Hematopoietic multipotent progenitor cell treated with erythropoietin and hydrocortisone succinate and interleukin-3 and kit ligand, for 6 days (in vitro differentiated cells): ENCODE measurements at regions not wholly inside any gene's neighbourhood (a gene's known extent, or its start where the extent isn't known, plus 50 kb on each side); places are given as distances from the start of the nearest gene placed in this dataset.

Experiments
- DNase-seq: peaks from one replicate; pipeline ENCODE4 v3.0.0-alpha.2; 2015

DNA sequence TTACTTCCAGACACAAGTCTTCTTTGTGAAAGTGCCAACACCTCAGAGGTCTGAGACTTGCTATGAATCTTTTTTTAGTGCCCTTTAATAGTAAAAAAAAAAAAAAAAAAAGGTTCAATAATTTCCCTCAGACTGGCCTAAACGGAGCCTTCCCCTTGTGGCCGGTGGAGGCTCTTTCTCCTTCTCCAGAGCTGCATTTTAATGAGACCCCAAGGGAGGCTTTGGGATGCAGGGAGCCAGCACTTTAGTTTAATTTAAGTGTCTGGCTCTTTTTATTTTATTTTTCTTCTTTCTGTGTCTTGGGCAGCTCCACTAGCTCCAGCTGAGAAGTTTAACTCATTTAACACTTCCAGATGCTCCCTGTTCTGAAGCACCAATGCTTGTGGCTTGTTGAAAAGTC lies 67.8 kb upstream of the MAPK4 start:
- DNase-seq = no peak

DNA sequence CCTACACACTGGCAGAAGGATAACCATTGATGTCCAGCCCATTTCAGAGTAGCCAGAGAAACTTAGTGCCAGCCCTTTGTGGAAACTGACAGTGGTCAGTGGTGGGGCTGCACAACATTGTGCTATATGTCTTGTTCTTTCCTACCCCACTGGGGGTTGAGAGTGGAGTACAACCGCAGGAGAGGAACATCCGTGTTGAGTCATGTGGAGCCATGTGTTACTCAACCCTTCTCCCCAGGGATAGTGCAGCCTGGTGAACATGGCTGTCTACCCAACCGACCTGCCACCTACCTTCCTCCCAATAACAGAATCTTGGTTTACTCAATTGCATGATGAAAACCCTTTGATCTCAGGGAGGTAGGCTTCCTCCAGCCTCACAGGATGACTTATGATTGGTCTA lies 65.3 kb upstream of the MAPK4 start:
- no peak for DNase-seq

DNA sequence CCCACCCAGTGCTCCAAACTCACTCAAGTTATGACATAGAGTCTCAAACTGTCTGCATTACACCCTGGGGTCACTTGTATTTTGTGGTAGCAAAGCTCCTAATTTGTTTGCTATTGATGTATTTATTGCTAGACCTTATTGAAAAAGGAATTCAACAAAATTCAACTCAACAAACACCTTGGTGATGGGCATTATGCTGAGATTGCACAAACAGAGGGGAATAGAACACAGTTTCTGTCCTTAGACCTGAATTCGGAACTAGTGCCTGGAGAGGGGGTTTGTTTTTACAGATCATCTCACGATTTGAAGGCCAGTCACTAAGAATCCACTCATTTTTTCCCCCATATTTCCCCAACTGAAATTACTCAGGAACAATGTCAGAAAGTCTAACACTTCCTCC lies 53.5 kb upstream of the MAPK4 start:
- no peak for DNase-seq

DNA sequence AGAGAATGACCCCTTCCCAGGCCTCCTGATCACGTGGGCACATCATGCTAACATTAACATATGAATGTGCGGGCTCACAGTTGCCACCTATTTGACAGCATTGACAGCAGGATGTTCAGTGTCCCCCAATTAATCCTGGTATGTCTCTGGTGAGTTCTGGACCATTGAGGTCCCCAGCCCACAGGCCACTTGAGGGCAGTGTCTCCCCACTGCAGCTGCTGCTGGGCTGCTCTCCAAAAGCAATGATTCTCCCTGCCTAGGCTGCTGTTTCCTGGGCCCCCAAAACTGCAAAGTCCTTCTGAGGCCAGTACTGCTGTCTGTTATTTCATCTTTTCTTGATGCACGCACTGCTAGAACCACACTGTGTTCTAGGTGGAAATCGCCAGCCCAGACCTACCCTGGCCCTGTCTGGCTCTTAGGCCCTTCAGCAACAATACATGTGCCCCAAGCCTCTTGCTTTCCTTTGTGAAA lies 52.7 kb upstream of the MAPK4 start:
- DNase-seq = peak; percentile 35

DNA sequence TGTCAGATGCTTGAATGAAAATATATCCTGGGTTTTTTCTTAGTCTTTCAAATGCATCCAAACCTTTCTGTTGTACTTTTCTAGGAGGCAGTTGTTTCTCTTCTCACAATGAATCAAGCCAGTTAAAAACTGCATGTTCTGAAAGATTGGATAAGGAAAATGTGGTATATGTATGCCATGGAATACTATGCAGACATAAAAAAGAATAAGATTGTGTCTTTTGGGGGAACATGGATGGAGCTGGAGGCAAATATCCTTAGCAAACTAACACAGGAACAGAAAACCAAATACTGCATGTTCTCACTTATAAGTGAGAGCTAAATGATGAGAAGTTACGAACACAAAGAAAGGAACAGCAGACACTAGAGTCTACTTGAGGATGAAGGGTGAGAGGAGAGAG lies 51.7 kb upstream of the MAPK4 start:
- no peak for DNase-seq

DNA sequence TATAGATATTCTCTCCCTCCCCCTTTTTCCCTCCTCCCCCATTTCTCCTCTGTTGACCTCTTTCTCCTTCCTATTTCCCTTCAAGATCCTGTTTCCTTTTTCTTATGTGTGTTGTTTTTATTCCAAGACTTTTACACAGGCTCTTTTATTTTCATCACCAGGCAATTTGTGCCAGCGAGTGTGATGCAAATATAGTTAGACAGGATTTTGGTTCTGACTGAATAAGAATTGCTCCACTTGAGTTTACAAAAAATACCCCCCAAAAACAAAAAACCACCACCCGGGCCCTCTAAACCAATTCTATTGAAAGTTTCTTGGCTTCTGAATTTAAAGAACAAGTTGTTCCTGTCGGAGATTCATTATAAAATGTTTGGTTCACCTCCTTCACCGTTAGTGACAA lies 50.9 kb upstream of the MAPK4 start:
- DNase-seq = no peak
